GM18502 (cell line): ENCODE measurements at regions not wholly inside any gene's neighbourhood (a gene's known extent, or its start where the extent isn't known, plus 50 kb on each side); places are given as distances from the start of the nearest gene placed in this dataset.
"Not testable (repeated sequence)": the region's sequence is repeated elsewhere in the genome, so short reads cannot be mapped to it uniquely, and the experiment has no call there.

Experiments used
- ATAC-seq: cut with Tn5 transposase; IDR thresholded peaks from one replicate; pipeline ENCODE4 v1.9.1; 2021; ENCODE audit warnings: mild to moderate bottlenecking; ENCODE audit not compliant: unreplicated experiment, poor library complexity

DNA sequence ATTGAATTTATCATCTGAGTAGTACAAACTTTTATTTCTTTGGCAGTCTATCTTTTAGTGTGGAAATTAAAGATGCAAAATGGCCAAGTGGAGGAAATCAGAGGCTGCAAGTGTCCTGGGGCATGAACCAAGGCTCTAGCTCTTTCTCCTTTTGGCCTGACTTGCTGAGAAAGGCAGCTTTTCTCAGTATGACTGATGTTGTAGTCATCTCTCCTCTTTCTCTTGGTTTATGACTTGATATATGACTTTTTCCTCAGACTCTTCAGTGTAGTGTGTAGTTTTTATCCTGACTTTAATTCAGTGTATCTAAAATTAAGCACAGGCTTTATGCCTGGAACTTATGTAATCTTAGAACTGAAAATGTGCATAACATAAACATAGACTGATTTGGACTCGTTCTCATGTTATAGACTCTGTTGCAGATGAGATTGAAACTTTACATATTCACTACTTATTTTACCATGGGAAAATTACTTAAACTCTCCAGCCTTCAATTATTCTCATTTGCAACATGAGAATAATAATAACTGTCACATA is 65.7 kb downstream of the SLITRK5 start:
- ATAC-seq, result no peak

DNA sequence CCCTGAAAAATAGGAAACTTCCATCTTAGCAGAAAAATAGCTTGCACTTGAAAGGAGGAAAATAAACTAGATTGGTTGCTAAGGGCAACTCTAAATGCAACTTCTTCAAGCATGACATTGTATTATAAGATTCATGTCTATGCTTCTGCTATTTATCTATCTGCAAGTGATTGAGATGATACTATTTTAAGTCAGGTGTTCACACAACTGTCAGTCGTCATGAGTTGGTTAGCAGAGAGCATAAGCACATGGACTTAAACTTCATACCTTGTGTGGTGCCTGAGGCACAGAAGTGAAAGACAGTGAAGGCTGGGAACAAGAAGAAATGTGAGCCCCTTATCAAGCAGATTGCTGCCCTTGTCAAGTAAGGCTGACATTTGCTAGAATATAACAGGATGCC is 82.9 kb downstream of the SLITRK5 start:
- no peak for ATAC-seq

DNA sequence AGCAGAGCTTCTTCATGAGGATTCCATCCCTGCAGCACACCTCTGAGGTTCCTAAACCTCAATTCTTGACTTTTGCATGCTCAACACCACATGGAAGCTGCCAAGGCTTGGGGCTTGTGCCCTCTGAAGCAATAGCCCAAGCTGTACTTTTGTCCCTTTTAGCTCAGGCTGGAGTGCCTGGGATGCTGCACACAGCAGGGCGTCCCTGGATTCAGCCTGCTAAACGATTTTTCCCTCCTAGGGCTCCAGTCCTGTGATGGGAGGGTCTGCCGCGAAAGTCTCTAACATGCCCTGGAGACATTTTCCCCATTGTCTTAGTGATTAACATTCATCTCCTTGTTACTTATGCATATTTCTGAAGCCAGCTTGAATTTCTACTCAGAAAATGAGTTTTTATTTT is 98.3 kb downstream of the SLITRK5 start:
- ATAC-seq, result no peak

DNA sequence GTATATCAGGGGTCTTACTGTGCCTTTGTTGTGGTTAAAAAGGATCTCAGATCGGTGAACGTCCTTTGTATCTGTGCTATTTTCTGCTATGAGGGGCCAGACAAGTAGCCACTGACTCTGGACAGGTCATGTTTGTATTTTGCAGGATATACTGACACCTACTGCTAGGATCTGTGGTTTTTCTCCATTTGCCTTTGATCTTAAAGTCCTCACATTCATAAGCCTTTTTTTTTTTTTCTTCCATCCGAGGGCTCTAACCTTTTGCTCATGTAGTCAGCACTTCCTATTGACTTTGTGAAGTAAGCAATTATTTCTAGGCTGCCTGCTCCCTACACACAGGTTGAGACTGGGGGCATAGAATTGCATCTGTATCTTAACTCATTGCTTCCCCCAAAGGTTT is 106.2 kb downstream of the SLITRK5 start:
- no peak for ATAC-seq

DNA sequence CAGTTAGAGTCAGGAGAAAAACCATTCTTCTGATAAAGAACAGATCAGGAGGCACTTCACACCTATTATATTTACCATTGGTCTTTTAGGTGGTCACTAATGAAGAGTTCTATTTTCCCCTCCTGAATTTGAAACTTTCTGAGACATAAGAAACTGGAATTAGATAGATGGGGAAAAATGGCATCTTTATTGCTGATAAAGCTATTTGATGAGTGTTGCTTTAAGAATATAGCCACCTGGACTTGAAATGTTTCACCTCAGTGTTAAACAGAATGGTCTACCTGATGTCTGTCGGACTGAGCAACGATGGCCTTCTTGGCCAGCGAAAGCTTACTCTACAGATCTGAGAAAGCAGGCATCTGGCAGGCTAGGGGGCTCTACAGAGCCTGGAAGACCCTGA is 107.0 kb downstream of the SLITRK5 start:
- no peak for ATAC-seq

DNA sequence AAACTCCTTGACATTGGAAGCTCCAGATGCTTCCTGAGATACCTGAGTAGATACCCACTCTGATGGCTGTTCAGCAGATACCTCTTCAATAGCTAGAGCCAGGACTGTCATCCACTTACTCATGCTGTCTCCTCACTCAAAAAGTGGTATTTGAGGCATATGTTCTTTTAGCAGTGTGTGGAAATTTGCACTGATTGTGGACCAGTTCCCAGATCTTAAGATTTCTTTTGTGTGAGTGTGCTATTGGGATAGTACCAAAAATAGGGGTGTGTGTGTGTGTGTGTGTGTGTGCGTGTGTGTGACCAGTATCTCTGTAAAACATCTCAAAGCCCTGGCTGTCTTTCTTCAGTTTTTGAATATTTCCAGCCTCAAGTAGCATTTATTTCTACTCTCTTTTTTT is 108.3 kb downstream of the SLITRK5 start:
- no peak for ATAC-seq

DNA sequence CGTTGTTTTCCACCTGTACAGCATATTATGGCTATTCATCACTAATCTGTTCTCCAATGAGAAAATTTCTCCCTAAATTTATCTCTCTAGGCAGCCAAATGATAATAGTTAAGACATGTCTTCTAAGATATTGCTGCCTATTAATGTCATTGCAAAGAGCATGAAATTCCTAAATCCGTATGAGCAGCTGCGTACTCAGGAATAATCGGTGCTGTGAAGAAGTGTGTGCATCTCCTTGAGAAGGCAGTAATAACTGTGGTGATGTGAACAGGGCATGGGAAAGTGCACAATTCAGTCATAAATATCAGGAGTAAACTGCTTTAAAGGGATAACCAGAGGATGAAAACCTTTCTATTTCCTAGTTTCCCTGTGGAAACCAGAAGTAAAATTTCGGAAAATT is 112.2 kb downstream of the SLITRK5 start:
- no peak for ATAC-seq

DNA sequence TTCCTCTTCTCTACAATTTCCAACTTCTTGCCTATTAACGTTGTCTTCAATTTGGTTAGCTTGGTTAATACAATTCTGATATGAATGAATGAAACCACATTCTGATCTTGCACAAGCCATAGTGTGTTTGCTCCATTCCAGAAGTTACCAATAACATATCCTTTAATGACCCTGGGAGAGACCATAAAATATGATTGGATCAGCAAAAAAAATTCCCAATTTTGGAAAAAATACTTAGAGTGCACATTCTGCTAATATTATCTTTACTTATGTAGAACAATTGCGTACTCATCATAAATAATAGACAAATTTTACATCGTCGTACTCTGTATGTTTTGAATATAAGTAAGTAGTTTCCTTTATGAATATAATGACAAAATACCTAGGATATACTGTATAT is 117.2 kb downstream of the SLITRK5 start:
- ATAC-seq, result no peak

DNA sequence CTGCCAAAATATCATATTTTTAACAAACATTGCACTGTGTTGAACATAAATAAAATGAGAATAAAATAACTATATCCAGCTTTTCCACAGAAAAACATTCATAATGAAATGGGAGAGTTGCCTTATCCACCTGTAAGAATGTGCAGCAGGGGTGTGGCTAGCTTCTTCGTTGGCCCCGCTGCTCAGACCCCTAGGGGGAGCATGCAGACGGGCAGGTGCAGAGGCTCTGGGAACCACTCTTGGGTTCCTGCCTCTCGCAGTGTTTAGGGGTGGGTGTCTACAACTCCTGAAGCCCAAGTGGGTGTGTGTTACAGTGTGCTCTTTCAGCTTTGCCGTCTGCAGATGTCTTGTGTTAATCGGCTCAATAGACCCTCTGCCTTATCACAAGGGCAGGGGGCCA is 121.7 kb downstream of the SLITRK5 start:
- ATAC-seq, result no peak

DNA sequence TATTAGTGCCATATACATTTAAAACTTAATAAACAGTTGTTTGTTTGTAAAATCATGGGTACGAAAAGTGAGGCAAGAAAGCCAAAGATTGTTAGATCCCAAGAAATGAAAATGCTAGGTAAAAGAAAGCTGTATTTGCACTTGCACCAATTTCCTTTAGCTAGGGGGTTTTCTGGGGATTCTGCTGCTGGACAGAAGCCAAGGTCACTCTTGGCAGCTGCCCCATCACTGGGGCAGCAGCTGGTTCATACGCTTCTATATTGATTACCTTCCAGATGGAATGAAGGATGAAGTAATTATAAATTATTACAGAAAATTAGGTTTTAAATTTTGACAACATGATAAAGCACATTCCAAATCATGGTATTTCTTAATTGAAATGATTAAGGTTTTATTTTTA is 127.4 kb downstream of the SLITRK5 start:
- no peak for ATAC-seq

DNA sequence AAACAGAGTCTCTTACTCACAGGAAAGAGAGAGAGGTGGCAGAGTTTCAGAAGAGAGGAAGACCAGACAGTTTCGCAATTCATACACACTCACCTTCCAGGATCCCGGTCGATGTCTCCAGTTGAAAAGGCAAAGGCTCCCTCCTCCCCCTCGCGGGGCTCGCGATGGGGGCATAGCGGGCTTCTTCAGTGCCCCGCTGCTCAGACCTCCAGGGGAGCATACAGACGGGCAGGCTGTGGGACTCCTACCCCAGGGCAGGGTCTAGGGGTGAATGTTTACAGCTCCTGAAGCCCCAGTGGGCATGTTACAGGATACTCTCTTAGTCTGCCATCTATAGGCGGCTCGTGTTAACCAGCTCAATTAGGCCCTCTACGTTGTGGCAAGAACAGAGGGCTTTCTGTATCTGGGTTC is 139.2 kb downstream of the SLITRK5 start:
- ATAC-seq, result no peak

DNA sequence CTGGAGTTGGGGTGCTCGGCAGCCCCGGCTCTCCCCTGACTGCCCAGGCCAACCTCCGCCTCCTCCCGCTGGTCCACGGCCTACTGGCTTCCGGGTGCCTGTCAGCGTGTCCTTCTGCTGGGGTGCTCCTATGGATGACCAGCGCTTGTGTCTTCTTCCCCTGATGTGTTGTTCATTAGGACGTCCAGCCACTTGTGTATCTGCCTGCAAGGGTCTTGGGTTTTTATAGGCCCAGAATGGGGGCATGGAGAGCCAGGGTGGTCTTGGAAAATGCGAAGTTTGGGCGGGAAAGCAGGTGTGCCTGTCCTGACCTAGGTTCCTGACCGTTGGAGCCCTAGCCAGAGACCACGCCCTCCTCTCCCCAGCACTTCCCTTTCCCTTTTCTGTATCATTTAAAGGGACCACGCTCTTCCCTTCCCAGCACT is 139.8 kb downstream of the SLITRK5 start:
- ATAC-seq, result no peak

DNA sequence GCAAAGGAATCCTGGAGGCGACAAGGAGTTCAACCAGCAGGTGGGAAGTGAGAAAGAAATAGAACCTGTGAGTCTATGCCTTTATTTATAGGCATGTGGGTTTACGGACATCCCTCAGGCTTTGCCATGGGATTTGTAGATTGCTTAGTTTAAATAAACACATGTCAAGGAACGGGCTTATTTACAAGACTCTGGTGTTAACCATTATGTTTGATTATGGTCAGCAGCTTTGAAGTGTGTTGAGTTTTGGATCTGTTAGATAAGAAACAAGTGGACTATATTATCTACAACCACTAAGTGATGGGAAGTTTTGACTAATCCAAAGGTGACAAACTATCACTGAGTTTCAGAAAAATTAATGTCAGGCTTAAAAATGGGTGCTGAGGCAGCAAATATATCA is 143.2 kb downstream of the SLITRK5 start:
- ATAC-seq, result no peak

DNA sequence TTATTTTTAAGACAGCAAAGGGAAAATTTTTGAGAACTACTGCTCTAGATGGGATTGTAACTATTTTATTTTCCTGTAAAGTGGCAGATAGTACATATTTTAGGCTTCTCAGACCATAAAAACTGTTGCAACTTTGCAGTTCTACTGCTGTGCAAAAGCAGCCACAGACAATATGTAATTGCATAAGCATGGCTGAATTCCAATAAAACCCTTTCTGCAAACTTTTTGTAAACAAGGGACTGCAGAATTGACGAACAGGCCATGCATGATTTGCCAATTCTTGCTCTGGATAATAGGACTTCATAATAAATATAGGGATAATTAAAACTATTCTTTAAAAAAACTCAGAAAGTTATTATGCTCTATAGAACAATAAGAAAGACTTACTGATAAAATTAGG is 149.1 kb downstream of the SLITRK5 start:
- no peak for ATAC-seq

DNA sequence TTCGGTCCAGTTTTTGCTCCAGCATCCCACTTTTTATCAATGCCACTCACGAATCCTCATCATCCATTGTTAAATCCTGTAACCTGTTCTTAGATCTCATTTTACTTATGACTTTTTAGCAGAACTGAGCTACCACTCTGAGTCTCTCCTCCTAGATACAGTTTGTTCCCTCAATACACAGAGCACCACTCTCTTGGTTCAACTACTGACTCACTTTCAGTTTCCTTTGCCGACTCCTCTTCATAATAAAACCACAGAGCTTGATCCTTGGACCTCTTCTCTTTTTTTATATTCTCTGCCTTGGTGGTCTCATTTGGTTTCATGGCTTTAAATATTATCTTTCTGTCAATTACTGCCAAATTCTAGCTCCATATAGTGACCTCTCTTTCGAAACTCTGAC is 150.3 kb downstream of the SLITRK5 start:
- ATAC-seq, result no peak

DNA sequence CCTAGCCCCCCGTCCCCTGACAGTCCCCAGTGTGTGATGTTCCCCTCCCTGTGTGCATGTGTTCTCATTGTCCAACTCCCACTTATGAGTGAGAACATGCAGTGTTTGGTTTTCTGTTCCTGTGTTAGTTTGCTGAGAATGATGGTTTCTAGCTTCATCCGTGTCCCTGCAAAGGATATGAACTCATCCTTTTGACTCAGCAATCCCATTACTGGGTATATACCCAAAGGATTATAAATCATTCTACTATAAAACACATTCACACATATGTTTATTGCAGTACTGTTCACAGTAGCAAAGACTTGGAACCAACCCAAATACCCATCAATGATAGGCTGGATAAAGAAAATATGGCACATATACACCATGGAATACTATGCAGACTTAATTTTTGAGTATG is 155.1 kb downstream of the SLITRK5 start:
- not testable (repeated sequence) for ATAC-seq

DNA sequence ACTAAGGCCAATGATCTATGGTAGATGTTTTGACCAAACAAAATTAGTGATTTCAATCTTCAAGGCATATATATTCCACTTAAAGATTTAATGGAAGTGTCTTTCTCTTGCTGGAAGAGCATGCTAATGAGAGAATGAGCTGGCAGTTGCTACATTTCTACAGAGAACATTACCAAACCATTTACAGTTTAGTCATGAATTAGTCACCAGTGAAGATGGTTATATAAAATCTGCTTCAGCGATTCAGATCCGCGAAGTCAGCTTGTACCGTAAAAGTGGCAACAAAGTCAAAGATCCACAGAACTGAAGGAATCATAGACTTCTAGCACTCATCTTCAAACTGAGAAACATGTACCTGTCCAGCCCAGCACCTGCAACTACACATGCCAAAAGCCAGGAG is 156.3 kb downstream of the SLITRK5 start:
- ATAC-seq, result no peak

DNA sequence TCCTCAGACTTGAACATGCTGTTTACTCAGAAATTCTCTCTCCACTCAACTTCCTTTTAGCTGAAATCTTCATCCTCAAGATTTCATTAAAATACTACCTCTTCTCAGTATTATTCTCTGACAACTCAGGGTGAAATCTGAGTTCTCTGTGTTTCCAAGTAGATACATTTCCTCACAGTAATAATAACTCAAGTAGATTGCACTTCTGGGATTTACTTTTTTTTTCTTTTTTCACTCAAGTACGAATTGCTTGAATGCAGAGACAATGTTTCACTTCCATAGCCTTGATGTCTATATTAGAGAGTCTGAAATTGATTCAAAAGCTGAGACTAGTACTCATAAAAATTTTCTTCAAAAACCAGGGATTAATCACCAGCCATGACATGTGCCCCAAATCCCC is 166.4 kb downstream of the SLITRK5 start:
- no peak for ATAC-seq

DNA sequence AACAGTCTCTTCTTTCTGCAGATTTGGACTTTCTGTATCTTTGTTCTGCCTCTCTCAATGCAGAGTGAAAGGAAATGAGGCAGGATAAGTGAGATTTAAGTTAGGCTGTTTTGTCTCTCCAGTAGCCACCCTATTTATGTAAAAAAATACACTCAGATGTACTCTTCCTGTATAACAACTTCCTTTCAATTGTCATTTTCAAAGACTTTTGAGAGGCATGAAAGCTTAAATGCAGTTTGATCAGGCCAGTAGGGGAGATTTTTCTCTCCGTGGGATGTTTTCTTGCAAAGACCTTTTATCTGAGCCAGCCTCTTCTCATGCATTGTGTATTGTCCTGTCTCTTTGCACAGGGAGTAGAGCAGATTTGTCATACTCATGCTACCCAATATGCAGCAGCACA is 166.8 kb downstream of the SLITRK5 start:
- ATAC-seq, result no peak

DNA sequence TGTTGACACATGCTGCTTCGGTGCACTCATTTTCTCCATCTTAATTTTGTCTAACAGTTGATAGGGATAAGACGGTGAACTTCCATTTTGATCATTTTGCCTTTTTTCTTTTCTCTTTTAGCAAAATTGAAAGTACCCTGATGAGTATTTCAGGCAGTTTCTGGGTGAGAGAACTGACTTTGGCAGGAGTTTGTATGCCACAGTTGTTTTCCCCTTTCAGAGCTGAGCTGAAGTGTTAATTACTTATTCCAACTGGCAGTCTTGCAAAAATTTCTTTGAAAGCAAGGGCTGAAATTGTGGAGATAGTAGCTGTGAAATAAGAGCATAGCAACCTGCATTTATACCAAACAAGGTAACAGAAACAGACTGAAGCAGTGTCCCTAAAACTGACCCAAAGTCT is 180.2 kb downstream of the SLITRK5 start:
- ATAC-seq, result no peak

DNA sequence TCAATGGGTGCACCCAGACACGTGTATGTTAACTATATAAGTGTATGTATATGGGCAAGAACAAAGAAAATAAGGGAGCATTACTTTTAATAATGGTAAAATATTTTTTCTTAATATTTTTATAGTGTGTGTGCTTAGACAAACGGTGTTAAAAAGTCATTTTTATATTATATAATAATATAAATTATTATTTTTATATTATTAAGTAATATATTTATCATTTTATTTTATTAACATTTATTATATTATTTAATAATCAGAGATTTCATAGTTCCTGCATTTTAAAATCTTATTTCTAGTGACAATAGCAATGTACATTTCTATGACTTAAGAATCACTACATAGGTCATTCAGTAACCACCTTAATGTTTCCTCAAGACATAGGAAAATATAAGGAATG is 184.4 kb downstream of the SLITRK5 start:
- ATAC-seq, result no peak

DNA sequence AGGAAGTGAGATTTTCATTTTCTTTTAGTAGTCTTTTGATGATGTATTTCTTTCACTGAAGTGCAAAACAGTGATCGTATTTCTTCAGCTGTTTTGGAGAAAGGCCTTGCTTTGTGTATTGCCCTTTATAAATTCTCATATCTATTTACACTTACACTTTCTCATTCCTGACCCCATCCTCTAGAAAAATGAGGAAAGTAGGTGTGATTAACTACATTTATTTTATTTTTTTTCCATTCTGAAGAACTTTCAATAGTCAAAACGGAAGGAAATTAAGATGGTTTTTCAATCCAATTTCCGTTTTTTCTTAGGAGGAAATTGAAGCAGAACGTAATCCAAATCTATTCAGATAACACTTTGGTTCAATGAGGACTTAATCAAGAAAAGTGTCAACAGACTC is 188.1 kb downstream of the SLITRK5 start:
- no peak for ATAC-seq

DNA sequence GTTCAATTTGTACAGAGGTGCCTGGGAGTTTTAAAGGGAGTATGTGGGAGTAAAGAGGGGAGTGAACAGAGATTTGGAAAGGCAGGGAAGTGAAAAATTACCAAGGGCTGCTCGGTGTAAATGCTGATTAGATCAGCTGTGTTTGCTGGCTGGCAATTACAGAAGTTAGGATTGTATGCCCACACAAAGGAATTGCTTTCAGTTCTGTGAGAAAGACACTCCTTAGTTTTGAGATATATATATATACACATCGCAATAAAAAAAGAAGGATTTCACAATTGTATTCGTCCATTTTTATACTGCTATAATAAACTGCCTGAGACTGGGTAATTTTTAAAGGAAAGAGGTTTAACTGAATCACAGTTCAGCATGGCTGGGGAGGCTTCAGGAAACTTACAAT is 196.3 kb downstream of the SLITRK5 start:
- ATAC-seq, result no peak
